Activated CD8-positive, alpha-beta memory T cell treated with anti-CD3 and anti-CD28 coated beads for 24 hours (primary cell): ENCODE measurements at regions not wholly inside any gene's neighbourhood (a gene's known extent, or its start where the extent isn't known, plus 50 kb on each side); places are given as distances from the start of the nearest gene placed in this dataset.
"Not testable (repeated sequence)": the region's sequence is repeated elsewhere in the genome, so short reads cannot be mapped to it uniquely, and the experiment has no call there.

ENCODE experiments used
- DNase-seq: peaks from one replicate; pipeline ENCODE4 v3.0.0-alpha.2; 2020

- DNase-seq, result no peak
These were observed 408.0 kb downstream of the RPS24 start for GRCh38 chr10:78441694-78442093.

- no peak for DNase-seq
These were observed 409.3 kb downstream of the RPS24 start for GRCh38 chr10:78442836-78443550.

GRCh38 chr10:78443900-78444571 lies 410.4 kb downstream of the RPS24 start:
- DNase-seq, result no peak

GRCh38 chr10:78444741-78445140 lies 411.1 kb downstream of the RPS24 start:
- DNase-seq, result not testable (repeated sequence)

DNA sequence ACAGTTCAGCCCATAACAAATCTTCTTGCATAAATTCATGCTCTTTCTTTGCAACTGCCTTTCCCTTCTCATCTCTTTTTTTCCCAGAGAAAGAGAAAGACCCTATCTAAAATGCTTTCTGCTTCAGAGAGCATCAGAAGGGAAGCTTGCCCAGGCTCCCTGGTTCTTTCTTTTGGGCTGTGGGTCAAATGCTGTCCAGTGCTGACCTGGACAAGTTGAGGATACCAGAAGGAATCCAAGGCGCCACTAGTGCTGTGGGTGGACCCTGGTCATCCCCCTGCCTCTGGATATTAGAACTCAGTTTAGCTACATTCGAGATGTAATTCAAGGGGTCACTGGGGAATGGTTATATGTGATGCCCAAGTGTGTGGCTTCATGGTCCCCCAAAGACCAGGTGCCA lies 411.6 kb downstream of the RPS24 start:
- no peak for DNase-seq

DNA sequence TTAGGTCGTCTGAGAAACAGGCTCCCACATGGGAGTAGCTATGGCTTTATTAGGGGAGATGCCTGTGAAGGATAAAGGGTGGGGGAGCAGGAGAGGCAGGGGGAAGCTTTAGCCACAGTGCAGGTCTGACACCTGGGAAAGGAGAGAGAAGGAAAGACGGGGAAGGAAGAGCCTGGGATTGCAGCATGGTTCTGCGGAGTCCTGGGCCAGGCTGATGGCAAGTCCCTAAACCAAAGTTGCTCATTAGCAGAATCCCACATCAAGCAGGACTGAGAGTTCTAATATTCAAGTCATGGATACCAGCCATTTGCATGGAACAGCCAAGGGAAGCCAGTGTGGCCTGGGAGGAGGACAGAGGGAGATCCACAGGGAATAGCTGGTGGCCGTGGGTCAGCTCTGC lies 414.8 kb downstream of the RPS24 start:
- DNase-seq, result no peak

DNA sequence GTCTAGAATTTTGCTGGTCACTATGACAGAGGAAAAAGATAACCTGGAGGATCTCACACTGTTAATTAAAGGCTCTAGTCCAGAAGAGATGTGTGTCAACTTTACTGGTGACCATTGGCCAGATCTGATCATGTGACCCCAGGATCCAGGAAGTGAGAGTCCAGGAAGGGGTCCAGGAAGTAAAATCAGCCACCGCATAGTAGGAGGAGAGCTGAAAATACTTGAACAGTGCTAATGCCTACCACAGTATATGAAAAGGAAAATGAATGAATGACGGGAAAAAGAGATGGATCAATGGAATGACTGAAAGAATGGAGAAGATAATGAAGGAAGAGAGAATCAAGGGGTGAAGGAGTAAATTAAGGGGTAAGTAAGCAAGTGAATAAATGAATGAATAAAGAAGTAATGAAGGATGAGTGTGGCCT lies 415.3 kb downstream of the RPS24 start:
- DNase-seq, result no peak

GRCh38 chr10:78449554-78449953 lies 415.9 kb downstream of the RPS24 start:
- DNase-seq, result no peak

GRCh38 chr10:78450239-78450638 lies 416.6 kb downstream of the RPS24 start:
- no peak for DNase-seq

DNA sequence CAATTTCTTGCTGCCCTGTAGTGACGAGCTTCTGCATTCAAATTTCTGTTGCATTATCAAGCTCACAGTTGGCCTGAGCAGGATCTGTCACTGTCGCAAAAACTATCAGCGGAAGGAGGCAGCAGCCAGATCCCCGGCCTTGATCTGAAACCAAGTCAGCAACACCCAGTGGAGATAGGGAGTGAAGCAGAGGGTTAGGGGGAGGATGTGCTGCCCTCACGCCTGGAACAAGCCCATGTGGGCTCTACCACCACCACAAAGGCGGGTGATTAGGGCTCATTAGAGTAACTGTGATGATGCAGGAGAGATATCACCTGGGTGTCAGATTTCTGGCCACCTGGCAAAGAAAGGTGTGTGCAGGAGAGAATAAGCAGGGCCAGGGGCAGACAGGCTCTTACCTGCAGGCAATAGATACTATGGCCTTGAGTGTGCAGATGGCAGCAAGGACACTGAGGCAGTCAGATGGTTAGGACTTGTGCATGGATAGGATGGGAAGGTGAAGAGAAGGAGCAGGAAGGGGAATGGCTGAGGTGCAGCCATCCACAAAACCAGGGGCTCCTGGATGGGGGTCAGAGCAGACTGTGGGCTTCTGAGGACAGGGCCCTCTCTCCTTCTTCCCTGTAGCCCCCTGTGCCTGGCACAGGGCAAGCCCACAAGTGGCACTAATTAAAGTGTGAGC lies 417.3 kb downstream of the RPS24 start:
- no peak for DNase-seq

DNA sequence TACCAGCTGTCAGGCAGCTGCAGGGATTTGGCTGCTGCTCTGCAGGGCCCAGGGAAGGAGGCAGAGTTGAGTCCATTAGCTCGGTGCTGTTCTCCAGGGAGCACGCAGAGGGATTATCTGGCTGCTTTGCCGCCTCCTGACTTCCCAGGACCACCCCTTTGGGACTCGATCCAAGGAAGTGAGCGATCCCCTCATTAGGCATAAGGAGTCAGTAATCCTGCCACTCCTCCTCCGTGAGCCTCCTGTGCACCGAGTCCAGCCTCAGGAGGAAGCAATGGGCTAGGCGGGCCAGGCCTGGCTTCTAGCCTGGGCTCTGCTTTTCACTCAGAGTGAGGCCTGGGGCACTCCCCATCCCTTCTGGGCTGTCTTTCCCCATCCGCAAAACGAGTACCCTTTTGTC lies 417.9 kb downstream of the RPS24 start:
- DNase-seq, result no peak

- no peak for DNase-seq
These were observed 420.5 kb downstream of the RPS24 start for GRCh38 chr10:78454123-78454645.

DNA sequence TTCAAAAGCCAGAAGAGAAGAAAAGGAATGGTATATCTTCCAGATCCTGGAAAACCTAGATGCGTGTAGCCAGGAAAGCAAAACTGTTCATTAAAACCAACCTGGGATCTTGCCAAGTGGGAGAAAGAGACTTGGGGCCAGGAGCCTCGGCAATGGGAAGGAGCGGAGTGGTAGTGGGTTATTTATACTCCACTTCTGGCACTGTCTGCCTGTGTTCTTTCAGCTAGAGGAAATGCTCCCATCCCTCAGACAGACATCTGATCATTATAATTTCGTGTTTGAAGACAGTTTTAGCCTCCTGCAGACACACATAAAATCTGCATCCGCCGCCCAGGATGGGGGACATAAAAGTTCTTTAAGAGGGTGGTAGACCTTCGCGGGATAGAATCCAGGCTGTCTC lies 421.6 kb downstream of the RPS24 start:
- DNase-seq, result no peak

GRCh38 chr10:78455811-78456210 lies 422.1 kb downstream of the RPS24 start:
- DNase-seq, result no peak

DNA sequence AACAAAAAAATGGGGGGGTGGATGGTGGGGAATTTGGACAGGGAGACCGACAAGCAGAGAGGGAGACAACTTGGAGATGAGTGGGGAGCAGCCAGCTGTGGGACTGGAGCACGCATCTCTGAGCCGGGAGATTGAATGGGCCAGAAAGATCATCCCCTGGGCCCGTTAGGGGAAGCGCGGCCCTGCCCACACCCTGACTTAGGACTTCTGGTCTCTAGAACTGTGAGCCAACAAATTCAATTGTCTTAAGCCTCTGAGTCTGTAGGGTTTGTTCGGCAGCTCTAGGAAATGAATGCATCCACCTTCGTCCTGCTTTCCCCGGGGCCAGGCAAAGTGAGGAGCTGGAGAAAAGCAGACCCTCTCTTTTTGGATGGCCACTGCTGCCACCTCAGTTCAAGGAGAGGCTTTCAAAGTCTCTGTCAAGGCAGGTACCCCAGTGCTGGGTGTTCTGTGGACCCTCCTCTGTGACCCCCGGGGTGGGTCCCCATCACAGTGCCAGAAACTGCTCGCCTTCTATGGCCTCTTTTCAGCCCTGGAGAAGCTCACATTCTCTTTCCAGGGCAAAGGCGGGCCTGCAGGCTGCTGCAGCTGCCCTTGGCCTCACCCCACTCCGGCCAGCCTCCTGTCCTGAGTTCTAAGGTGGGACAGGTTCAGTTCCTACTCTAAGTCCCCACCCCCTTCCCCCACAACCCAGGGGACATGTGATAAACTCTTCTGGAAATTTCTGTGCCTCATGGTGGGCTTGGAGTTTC lies 423.2 kb downstream of the RPS24 start:
- DNase-seq, result no peak

GRCh38 chr10:78457804-78458482 lies 424.3 kb downstream of the RPS24 start:
- DNase-seq, result no peak

GRCh38 chr10:78458983-78459638 lies 425.4 kb downstream of the RPS24 start:
- DNase-seq, result no peak

- DNase-seq, result no peak
These were observed 426.0 kb downstream of the RPS24 start for GRCh38 chr10:78459639-78460037.

- no peak for DNase-seq
These were observed 426.5 kb downstream of the RPS24 start for GRCh38 chr10:78460204-78460603.

DNA sequence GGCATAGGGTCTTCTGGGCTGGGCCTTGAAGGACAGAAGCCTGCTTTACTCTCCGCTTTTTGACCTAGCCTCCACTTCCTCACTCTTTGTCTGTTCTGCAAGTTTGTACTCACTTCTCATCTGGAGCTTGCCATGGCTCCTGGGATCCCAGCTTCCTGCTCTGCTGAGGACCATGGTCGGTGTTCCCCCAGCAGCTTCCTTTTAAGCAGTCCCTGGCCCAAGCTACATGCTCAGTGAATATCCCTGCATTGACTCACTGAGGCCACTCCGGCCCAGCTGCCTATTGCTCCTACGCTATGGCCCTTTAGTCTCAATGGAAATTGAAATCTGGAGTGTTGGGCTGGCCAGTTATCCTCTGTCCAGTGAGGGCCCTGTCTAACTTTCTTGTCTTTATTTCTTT lies 427.7 kb downstream of the RPS24 start:
- DNase-seq, result no peak

- DNase-seq, result peak; percentile 32
These were observed 428.5 kb downstream of the RPS24 start for GRCh38 chr10:78462176-78462575.

DNA sequence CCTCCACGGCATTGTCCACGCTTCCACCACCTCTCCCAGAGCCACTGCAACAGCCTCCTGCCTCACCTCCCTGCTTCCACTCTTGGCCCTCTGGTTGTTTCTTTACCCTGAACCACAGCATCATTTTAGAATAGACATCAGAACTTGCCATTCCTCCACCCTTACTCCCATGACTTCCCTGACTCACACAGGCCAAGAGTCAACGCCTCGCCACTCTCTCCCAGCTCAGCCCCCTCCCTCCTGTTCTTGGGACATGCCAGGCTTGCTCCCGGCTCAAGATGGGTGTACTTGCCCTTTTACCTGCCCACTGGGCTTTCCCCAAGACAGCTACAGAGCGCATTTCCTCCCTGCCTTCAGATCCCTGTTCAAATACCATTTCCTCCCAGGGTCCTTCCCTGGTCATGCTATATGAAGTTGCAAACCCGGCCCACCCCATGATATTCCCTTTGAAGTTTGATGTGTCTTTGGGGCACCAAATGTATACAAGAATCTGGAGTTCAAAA lies 429.1 kb downstream of the RPS24 start:
- DNase-seq, result peak; percentile 15
